Kidney (tissue), 13 donors: ENCODE measurements at regions not wholly inside any gene's neighbourhood (a gene's known extent, or its start where the extent isn't known, plus 50 kb on each side); places are given as distances from the start of the nearest gene placed in this dataset.

ENCODE experiments used
- DNase-seq, 5 donors: peaks; one replicate each; pipeline ENCODE4 v3.0.0-alpha.2; 2013 to 2020
- FAIRE-seq: peaks from 2 replicates; lab custom pipeline; 2012; peaks lifted over from hg19 to GRCh38; lab: Jason Lieb, UNC
- H3K27ac ChIP-seq, 2 donors: one replicate each; pipeline ENCODE4 v1.7.0; 2013; ENCODE audit warnings: low read depth in 2 of 2, low read length in 2 of 2, inconsistent platforms in 1 of 2
- H3K27me3 ChIP-seq: one replicate; pipeline ENCODE4 v1.7.1; 2013; ENCODE audit warnings: low read length, inconsistent platforms; ENCODE audit not compliant: control insufficient read depth, insufficient read depth
- H3K36me3 ChIP-seq, 3 donors: one replicate each; pipeline versions ENCODE4 v1.7.0 to v1.7.1; 2013; ENCODE audit warnings: low read length in 3 of 3, control low read depth in 1 of 3, inconsistent platforms in 1 of 3; ENCODE audit not compliant: insufficient read depth in 3 of 3, control insufficient read depth in 2 of 3
- H3K4me1 ChIP-seq, 3 donors: one replicate each; pipeline versions ENCODE4 v1.7.0 to v1.7.1; 2013; ENCODE audit warnings: low read length in 3 of 3, inconsistent platforms in 1 of 3, low read depth in 1 of 3; ENCODE audit not compliant: control insufficient read depth in 2 of 3, insufficient read depth in 2 of 3
- H3K4me3 ChIP-seq, 3 donors: one replicate each; pipeline versions ENCODE4 v1.7.0 to v1.8.1; 2013; ENCODE audit warnings: low read length in 3 of 3, control low read depth in 1 of 3, inconsistent platforms in 1 of 3
- H3K9ac ChIP-seq, 3 donors: one replicate each; pipeline versions ENCODE4 v1.7.0 to v1.7.1; 2013; ENCODE audit warnings: low read length in 3 of 3, control low read depth in 1 of 3, inconsistent platforms in 1 of 3
- H3K9me3 ChIP-seq, 3 donors: one replicate each; pipeline versions ENCODE4 v1.7.0 to v1.7.1; 2013; ENCODE audit warnings: low read length in 3 of 3, control low read depth in 1 of 3, inconsistent platforms in 1 of 3; ENCODE audit not compliant: control insufficient read depth in 2 of 3, insufficient read depth in 1 of 3
- CTCF ChIP-seq: IDR thresholded peaks from 3 replicates; pipeline ENCODE4 v1.5.1; 2012; ENCODE audit warnings: mild to moderate bottlenecking, moderate library complexity, borderline replicate concordance; ENCODE audit not compliant: insufficient read depth; ENCODE audit errors: extremely low read depth
- intact Hi-C: fragments of 100-400 bp; cut with DNase I; formaldehyde crosslinking; loops from one replicate; pipeline ENCODE4 v1.11.1; 2022
- donor health status: control.
- donor health status: control.
- donor health status: control.
- donor health status: control.
- donor health status: control.
- donor health status: DM: yes; HTN: yes; CAD: no.
- donor health status: Normal renal cell carcinoma (clear cell type).

DNA sequence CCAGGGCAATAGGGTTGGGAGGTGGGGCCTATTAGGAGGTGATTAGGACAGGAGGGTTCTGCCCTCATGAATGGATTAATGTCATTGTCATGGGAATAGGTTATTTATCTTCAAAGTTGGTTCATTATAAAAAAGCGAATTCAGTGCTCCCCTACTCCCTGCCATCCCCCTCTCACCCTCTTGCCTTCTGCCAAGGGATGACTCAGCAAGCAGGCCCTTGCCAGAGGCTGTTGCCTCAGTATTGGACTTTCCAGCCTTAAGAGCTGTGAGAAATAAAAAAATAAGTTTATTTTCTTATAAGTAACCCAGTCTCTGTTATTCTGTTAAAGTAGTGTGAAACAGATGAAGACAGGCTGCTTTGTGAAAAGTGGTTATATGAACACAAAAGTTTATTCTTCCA, 381.1 kb upstream of the ZFP64 start:
- DNase-seq: no peak

GRCh38 chr20:52569201-52569600, 377.6 kb upstream of the ZFP64 start:
- no peak overlapping the region for H3K4me3 ChIP-seq
- DNase-seq: no peak
- TF ChIP-seq CTCF: no peak
- H3K9ac ChIP-seq: no peak overlapping the region
- no peak overlapping the region for H3K27ac ChIP-seq
- H3K36me3 ChIP-seq: no peaks in the 10 kb centered on the region
- intact Hi-C loops: no loop called here
- H3K4me1 ChIP-seq: no peaks in the 10 kb centered on the region
- H3K9me3 ChIP-seq: no peaks in the 10 kb centered on the region
- no peaks in the 10 kb centered on the region for H3K27me3 ChIP-seq
- no peak for FAIRE-seq

More for the DNA sequence above, 381.1 kb upstream of the ZFP64 start:
- intact Hi-C loops: no loop called here
- H3K36me3 ChIP-seq: no peaks in the 10 kb centered on the region
- FAIRE-seq: no peak
- TF ChIP-seq CTCF: no peak
- H3K4me3 ChIP-seq: no peak overlapping the region
- H3K9ac ChIP-seq: no peak overlapping the region
- H3K4me1 ChIP-seq: no peaks in the 10 kb centered on the region
- no peak overlapping the region for H3K27ac ChIP-seq
- H3K9me3 ChIP-seq: no peaks in the 10 kb centered on the region
- no peaks in the 10 kb centered on the region for H3K27me3 ChIP-seq

DNA sequence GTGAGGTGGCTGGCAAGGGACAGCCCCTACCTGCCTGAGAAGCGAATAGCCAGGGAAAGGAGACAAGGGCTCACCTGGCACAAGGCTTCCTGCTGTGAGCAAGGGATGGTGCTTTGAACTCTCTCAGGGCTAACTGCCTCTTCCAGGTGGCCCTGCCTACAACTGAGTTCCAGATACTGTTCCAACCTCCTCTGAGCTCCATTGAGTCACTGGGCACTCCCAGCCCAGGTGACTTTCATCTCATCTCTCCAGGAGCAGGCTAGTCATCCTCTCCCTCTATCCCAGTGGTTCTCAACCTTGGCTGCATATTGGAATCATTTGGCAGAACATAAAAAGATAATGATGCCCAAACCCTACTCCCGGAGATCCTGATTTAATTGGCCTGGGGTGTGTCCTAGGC, 374.0 kb upstream of the ZFP64 start:
- DNase-seq (no peak), FAIRE-seq (no peak)
- Histone ChIP-seq H3K4me1 (no peaks in the 10 kb centered on the region), H3K27me3 (no peaks in the 10 kb centered on the region), H3K9ac (no peak overlapping the region), H3K36me3 (no peaks in the 10 kb centered on the region), H3K9me3 (no peaks in the 10 kb centered on the region), H3K27ac (no peak overlapping the region), H3K4me3 (no peak overlapping the region)
- intact Hi-C loops: no loop called here
- TF ChIP-seq CTCF: no peak

DNA sequence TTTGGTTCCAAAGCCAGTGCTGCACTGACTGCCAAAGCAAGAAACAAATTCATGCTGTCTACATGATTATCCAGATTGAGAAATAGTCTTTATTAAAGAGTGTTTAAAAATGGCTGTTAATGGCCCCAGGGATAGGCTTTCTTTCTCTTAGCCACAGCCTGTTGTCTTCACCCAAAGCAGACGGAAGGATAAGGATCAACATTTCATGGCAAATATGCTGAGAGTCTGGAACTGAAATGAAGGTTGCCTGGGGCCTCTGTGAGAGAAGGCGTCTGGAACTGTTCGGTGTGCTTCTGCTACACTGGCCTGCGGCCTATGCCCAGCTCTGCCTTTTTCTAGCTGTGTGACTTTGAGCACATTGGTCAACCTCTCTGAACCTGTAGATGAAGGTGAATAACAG, 373.0 kb upstream of the ZFP64 start:
- H3K4me3 ChIP-seq: no peak overlapping the region
- no peak overlapping the region for H3K27ac ChIP-seq
- H3K4me1 ChIP-seq: no peaks in the 10 kb centered on the region
- FAIRE-seq: no peak
- no peaks in the 10 kb centered on the region for H3K27me3 ChIP-seq
- H3K36me3 ChIP-seq: no peaks in the 10 kb centered on the region
- intact Hi-C loops: no loop called here
- H3K9ac ChIP-seq: no peak overlapping the region
- DNase-seq: no peak
- no peaks in the 10 kb centered on the region for H3K9me3 ChIP-seq
- no peak for TF ChIP-seq CTCF
